ENCODE measurements at regions not wholly inside any gene's neighbourhood (a gene's known extent, or its start where the extent isn't known, plus 50 kb on each side); places are given as distances from the start of the nearest gene placed in this dataset.

GRCh38 chr15:59741274-59741906 lies 52.3 kb upstream of the BNIP2 start:
- TF ChIP-seq GATA1 (IDR thresholded peaks at IDR 0.05; ENCODE audit: low read depth, low read length) (no peak), POLR2A (IDR thresholded peaks at IDR 0.05; ENCODE audit: low read length) (no peak)
- DNase-seq = no peak

DNA sequence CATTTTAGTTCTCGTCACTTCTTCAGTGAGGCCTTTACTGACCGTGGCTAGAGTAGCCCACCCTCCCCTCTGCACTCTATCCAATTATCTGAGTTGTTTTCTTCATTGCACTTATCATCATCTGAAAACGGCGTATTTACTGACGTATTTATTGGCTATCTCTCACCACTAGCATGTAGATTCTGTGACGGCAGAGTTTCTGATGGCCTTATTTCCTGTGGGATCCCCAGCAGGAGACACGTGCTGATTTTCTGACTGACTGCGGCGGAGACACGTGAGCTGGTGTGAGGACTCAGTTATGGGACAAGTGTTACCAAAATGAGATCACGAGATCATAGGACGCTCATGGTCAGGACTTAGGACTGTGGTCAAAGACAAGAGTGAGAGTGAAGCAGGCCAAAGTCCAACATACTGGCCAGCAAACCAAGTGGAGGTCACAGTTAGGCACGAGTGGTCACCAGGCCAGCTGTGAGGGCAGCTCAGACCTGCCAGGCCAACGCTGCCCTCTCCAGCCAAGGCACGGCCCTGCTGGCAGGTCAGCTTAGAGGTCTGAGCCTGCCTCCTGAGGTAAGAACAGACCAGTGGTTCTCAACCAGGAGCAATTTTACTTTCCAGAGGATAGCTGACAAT lies 50.6 kb upstream of the BNIP2 start:
- DNase-seq = no peak
- no peak for TF ChIP-seq POLR2A (IDR thresholded peaks at IDR 0.05; ENCODE audit: low read length)
